ENCODE measurements at regions not wholly inside any gene's neighbourhood (a gene's known extent, or its start where the extent isn't known, plus 50 kb on each side); places are given as distances from the start of the nearest gene placed in this dataset.
"Not testable (repeated sequence)": the region's sequence is repeated elsewhere in the genome, so short reads cannot be mapped to it uniquely, and the experiment has no call there.

DNA sequence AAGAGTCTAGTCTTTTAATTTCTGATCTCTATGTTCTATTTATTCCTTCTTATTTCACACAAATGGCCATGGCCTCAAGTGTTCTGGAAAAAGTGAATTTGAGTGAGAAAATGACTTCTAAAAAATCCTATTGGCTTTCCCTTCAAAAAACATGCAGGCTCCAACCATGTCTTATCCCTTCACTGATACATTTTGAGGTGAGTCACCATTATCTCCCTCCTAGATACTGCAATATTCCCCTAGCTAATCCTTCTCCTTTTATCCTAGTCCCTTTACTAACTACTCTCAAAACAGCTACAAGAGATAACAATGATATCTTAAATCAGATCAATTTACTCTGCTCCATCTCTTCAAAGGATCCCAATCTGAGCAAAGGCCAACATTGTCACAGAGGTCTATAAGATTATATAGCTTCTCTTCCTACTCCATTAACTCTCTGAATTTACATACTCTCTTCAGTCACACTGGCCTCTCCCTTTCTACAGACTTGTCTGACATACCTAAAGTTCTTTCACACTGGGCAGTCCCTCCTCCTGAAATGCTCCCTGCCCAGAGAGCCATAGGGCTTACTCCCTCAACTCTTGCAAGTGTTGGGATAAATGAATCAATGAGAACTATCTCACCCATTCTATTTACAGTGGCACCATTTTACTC lies 129.2 kb downstream of the TENT5A start:
- no peak for DNase-seq

DNA sequence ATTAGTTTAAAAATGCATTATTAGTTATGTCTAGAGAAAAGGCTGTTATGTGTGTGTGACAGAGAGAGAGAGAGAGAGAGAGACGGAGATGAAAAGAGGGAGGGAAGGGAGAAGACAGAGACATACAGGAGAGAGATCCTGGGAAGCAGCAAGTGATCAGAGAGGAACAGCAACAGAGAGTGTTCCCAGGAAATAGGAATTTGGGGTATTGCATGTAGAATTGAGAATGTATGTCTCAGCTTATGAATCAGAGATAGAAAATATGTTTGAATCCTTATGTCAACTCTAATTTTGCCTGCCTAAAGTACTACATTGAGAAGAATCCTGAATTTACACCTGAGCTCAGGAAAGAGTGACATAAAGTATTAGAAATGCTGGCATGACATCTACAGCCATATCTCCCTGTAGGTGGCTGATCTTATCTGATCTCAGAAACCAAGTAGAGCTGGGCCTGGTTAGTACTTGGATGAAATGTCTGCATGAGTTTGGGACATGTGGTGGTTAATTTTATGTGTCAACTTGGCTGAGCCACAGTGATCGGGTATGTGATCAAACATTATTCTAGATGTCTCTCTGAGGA lies 130.6 kb downstream of the TENT5A start:
- DNase-seq = no peak

DNA sequence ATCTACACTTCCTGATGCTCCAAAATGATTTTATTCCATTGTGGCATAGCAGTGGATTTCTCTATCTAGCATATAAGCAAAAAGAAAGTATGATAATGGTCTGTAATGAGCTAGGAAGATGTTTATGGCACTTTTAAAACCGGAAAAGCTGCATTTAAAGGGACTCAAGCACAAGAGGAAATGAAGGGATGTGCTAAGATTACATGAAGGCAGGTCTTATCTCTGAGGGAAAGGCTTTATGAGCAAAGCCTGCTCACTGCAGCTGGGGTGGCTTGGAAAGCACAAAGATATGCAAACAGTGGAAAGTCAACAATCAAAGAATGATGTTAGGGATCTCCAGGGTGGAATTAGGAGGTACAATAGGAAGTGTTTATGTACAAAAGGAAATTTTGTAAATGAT lies 138.2 kb downstream of the TENT5A start:
- no peak for DNase-seq

DNA sequence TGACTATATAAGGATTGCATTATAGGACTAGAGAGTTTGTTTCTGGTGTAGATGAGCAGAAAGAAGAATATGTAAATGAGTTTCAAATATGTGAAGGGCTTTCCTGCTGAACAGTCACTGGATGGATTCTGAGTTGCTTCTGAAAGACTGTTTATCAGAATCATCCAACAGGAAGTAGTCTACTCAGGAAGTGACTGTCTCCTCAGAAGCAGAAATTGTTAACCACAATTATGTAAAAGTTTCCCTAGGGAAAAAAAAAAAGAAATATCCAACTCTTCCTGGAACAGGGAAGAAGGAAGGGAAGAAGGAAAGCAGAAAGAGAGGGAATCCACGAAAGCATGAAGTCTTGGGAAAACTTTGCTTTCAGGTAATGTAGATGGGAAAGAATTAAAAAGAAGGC lies 138.9 kb downstream of the TENT5A start:
- no peak for DNase-seq

DNA sequence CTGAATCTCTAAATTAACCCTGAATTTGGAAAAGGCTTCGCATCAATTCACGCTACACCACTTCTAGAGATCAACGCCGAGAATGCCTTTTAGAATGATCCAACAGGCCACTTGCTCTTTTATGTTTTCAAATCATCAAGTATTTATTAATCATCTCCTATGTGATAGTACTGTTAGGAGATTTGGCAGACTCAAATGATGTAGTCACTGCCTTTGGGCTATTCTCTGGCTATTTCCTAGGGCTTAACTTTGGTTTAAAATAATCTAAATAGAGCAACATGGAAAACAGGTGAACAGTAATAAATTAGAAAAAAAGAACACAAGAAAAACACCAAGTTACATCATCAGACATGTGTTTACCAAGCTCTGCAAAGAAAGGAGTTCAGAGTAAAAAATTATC lies 140.3 kb downstream of the TENT5A start:
- no peak for DNase-seq

DNA sequence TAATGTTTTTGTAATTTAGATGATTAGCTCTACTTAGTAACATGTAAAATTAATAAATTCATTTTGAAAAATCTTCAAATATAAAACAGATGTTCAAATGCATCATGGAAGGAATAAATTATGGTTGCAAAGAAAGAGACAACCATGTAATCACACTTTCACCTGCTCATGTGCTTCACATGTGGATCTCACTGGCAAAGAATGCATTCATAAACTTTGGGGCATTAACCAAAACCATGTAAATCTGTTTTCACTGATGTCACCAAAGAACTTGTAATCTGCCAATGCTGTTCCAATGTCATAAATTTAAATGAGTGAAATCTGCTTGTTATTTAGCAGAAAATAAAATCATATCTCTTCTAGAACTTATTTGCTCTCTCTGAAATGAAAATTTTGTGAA lies 142.7 kb downstream of the TENT5A start:
- DNase-seq = no peak

DNA sequence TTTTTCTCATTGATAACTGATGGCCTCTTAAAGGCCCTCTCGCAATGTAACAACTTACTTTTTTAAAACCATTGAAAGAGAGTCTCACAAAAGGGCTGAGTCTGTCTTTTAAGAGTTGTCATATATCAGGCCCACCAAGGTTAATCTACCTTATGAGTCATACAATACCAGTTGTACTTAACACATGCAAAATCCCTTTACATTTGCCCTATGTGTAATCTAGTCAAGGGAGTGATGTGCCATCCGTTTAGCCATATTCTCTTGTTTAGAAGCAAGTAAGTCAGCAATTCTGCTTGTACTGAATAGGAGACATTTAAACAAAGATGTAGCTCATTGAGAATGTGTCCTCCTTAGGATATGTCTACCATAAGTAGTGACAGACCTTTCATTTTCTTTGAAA lies 143.7 kb downstream of the TENT5A start:
- DNase-seq = no peak

DNA sequence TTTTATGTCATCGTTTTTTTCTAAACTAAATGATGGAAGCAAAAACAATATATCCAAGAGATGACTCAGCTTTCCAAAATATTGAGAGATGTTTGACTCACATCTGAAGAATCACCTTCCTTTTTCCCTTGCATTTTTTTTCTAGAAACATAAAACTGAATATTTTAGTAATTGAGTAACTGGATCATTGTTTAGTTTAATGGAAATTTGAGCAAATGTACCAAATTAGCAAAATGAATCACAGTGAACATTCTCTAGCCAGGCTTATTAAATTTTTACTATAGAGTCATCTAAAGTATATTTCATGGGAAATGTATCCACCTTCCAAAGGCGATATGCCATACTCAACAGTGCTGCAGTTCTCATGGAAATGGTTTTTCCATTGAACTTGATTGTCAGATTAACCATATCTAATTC lies 145.5 kb downstream of the TENT5A start:
- no peak for DNase-seq

DNA sequence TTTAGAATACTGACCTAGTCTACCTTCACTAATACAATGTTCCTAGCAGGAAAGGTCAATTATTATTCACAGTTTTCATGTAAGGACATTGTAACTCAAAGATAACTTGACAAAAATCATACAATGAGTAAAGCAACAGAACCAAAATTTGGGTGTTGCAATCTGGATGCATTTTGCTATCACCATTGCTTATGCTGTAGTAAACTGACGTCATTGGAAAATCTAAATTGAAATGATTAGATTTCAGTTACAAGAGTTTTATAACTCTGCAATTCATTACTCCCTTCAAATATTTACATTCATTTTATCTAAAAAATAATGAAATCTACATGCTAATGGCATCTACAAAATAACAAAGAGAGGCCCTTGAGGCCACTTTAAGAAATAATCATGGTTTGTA lies 147.0 kb downstream of the TENT5A start:
- no peak for DNase-seq

DNA sequence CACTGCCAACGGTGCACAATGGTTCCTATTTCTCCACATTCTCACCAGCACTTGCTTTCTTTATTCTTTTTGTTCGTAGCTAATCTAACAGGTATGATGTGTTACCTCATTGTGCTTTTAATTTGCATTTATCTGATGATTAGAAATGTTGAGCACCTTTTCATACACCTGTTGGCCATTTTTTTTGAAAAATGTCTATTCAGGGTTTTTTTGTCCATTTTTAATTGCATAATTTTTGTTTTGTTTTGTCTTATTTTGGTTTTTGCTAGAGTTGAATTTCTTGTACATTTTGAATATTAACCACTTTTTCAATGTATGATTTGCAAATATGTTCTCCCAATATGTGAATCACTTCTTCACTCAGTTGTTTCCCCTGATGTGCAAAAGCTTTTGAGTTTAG lies 150.6 kb downstream of the TENT5A start:
- no peak for DNase-seq

DNA sequence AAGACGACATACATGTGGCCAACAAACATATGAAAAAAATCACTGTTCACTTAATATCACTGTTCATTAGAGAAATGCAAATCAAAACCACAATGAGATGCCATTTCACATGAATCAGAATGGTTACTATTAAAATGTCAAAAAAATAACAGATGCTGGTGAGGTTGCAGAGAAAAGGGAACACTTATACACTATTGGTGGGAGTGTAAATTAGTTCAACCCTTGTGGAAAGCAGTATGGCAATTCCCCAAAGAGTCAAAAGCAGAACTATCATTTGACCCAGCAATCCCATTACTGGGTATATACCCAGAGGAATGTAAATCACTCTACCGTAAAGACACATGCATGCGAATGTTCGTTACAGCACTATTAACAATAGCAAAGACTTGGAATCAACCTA lies 152.0 kb downstream of the TENT5A start:
- DNase-seq = not testable (repeated sequence)

DNA sequence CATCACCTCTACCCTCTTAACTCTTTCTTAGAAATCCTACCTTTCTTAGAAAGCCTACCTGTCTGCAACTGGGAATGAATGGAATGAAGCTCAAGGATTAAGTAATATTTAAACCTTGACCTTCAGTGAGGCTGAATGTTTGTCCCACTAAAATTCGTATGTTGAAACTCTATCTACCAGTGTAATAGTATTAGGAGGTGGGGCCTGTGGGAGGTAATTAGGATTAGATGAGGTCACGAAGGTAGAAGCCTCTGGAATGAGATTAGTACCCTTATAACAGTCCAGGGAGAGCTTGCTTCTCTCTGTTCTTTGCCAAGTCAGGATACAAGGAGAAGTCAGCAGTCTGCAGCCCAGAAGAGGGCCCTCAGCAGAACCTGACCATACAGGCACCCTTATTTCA lies 158.0 kb downstream of the TENT5A start:
- DNase-seq = no peak

DNA sequence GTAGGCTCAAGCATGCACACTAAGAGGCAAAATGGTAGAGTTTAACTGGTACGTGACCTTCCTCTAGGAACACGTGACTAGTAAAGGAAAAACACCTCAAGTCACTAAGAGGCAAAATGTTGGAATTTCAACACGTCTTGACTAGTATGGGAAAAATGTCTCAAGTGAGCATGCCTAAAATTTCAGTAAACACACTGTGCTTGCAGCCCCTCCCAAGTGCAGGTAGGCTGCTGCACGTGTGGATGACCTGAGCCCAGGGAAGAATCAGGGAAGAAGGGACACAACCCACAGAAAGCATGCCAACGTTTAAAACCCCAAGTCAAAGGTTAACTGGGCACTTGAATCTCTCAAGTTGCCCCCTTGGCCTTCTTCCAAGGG lies 162.2 kb downstream of the TENT5A start:
- DNase-seq = no peak

DNA sequence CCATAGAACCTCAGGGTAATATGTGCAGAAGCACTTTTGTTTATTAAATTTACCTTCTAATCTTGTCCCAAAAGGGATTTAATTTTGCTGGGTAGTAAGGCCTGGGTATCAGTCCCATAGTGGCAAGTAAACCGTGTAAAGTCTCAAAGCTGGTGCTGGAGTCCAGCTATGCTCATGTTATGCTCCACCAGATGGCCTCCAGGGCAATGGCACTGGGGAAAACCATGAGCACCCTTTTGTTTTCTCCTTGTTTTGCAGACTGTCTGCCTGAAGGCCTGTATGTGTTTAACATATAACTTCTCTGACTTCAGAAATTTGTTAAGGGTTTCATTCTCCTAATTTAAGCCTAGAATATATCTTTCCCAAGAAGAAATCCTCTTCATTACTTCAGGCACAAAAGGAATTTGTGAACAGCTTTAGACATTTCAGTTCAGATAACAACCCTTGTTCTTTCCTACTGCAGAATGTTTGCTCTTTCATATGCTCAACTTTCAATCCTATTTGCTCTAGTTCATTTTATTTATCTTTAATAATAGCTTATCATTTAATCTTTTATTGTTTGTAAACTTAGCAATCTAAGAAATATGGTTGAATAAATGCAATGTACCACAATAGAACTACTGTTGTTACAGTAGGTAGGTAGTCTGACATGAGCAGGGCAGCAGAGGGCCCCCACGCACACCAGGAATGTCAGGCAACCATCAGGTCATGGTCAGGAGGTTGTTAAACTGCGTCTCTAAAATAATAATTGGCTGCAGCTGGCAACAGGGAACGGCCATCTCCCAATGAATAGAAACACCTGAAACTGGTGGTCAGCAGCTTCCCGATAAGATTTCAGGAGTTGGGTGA lies 162.8 kb downstream of the TENT5A start:
- no peak for DNase-seq

DNA sequence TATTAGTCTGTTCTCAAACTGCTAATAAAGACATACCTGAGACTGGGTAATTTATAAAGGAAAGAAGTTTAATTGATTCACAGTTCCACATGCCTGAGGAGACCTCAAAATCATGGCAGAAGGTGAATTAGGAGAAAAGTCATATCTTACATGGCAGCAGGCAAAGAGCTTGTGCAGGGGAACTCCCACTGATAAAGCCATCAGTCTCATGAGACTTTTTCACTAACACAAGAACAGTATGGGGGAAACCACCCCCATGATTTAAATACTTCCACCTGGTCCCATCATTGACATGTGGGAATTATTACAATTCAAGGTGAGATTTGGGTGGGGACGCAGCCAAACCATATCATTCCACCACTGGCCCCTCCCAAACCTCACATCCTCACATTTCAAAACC lies 166.8 kb downstream of the TENT5A start:
- DNase-seq = not testable (repeated sequence)

DNA sequence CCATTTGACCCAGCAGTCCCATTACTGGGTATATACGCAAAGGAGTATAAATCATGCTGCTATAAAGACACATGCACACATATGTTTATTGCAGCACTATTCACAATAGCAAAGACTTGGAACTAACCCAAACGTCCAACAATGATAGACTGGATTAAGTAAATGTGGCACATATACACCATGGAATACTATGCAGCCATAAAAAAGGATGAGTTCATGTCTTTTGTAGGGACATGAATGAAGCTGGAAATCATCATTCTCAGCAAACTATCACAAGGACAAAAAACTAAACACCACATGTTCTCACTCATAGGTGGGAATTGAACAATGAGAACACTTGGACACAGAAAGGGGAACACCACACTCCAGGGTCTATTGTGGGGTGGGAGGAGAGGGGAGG lies 168.3 kb downstream of the TENT5A start:
- not testable (repeated sequence) for DNase-seq

DNA sequence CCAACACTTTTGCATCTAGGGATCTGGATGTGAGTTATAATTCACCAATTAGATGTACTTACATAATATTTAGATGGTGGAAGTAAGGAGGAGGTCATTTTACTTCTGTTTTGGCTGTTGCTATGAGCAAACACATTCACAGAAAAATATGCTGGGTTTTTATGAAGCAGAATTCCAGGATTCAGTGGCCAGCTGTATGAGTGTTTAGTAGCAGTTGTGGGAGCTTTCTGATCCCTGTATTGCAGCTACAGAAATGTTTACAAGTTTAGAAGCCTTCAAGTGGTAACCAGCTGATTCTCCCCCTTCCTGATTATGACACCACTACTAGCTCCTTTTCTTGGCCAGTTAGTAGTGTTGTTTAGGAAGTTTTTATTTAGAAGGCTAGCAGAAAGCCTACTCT lies 177.0 kb downstream of the TENT5A start:
- DNase-seq = no peak

DNA sequence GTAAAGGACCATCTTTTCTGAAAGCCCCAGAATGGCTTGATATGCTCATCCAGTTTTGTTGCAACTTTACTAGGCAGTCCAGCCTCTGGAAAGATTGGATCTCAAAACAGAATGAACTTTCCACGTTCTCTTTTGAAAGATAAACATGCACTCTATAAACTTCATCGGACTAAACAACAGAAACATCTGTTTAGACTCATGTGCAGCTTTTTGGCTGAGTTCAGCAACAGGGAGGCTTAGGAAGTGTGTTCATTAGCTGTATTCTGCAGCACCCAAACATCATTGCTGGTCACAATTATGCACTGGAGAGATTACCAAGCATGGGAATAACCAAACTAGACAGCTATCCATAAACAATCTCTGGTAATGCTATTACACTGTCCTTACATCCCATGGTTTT lies 180.5 kb downstream of the TENT5A start:
- DNase-seq = no peak

DNA sequence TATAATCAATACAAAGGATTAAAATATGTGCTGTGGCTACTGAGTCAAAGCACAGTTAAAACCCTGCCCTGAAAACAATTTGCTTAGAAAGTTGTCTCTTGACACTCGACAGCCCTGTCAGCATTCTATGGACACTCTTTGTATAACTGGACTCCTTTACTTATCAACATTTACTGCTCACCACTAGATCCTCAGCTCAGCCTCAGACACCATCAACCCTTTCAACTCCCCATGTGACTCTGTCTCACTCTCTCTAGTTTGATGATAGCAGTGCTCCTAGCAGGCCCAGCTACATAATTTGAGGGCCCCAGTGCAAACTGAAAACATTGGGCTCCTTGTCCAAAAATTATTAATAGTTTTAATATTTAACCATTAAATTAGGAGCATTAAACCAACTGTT lies 181.8 kb downstream of the TENT5A start:
- no peak for DNase-seq

DNA sequence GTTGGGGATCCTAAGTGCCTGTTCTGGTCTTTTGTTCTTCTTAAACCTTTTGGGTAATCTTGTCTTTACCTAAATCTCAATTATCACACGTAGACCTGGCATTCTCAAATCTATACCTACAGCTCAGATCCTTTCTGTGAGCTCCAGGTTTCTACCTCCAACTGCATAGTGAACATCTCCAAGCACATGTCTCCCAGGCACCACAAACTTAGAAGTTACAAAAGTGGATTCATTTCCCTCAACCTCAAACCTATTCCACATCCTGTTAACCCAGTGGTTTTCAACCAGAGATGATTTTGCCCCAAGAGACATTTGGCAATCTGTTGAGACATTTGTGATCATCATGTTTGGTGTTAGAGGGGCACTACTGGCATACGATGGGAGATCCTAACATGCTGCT lies 183.5 kb downstream of the TENT5A start:
- no peak for DNase-seq

DNA sequence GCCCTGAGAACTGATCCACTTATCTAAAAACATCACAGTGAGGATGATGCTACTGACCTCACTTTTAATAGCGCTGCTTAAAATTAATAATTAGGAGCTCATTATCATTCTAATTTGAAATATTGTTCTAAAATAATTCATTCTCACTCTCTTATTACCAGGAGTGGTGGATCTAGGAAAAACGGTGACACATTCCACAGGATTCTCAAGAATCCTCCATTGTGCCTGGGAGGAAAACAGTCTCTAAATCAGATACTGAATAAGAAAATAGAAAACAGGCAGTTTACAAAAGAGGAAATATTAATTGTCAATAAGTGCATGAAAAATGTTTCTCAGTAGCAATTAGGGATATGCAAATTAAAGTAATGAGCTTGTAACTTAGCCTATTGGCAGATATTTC lies 187.4 kb downstream of the TENT5A start:
- no peak for DNase-seq

DNA sequence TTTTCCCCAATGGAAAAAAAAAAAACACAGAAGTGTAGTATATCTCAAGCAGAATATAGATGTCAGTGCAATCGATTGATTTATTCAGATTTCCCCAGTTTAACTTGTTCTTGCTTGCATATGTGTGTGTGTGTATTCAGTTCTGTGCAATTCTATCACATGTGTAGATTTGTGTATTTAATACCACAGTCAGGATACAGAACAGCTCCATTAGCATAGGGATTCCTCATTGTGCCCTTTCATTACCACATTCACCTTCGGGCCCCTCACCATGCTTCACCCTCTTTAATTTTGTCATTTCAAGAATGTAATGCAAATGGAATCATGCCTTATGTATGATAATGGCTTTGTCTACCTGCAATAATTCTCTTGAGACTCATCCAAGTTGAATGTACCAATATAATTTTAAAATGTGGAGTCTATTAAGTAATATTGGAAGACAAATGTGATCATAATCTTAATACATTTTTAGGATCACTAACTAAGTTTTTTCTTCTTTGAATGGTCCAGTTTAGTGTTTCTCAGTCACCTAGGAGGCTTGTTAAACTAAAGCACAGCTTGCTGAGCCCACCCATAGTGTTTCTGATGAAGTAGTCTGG lies 187.9 kb downstream of the TENT5A start:
- no peak for DNase-seq

DNA sequence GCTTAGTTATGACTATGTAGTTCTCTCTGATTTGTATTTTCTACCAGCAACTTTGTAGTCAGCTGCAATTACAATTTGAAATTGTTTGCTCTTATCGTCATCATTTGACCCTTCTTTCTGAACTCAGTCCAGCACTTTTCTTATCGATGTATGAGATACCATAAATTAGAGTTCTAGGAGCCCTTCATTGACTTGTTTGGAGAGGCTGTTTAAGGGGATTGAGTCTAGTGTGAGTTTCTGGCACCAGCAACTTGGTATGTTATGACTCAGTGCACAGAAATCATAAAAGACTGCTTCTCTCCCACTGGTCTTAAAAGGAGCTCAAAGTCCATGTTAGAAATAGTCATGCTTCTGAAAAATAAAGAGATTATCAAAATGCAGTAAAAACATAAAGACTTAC lies 190.3 kb downstream of the TENT5A start:
- no peak for DNase-seq

DNA sequence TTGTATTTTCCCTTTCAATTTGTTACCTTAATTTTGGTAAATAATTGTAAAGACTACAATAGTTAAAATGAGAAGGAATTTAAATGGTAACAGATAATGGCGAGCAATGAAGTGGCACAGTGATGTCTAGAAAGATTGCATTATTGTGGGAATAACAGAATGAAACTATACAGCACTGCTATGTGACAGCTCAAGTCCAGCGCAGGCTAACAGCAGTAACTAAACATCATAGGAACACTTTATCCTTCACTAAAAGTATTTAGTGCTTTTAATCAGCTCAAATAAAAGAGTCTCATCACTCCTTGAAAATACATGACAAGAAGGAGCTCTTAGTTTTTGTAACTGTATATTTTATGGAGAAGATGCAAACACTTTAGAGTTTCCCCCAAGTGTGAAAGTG lies 190.8 kb downstream of the TENT5A start:
- no peak for DNase-seq

All from CD4-positive, alpha-beta T cell treated with Interleukin-4 for 4 hours (primary cell).